ENCODE measurements at regions not wholly inside any gene's neighbourhood (a gene's known extent, or its start where the extent isn't known, plus 50 kb on each side); places are given as distances from the start of the nearest gene placed in this dataset.
A peak's percentile ranks its signal among the peaks of the same experiment; 100 is the strongest.

- H3K36me3 ChIP-seq, result no peaks in the 10 kb centered on the region
- intact Hi-C loops (cut with DNase I; ENCODE audit: low total_unique reads), result no loop called here
- no peaks in the 10 kb centered on the region for H3K4me1 ChIP-seq
- H3K27ac ChIP-seq, result no peak overlapping the region
- H3K27me3 ChIP-seq, result no peaks in the 10 kb centered on the region
- in situ Hi-C loops (cut with MboI; ENCODE audit: low sequenced_read_pairs in 4 of 4), result no loop called here
- TF ChIP-seq CTCF (IDR thresholded peaks at IDR 0.05 in 4 of 5, conservative IDR thresholded peaks at IDR 0.05 in 1 of 5) (no peak), POLR2A (IDR thresholded peaks at IDR 0.05) (no peak)
- no peaks in the 10 kb centered on the region for H3K9me3 ChIP-seq
- ATAC-seq (no peak), DNase-seq (no peak)
- no peak overlapping the region for H3K4me3 ChIP-seq
Measured at GRCh38 chr4:177547985-177548384, 105.7 kb upstream of the AGA start.

- Histone ChIP-seq H3K4me1 (no peaks in the 10 kb centered on the region), H3K27me3 (no peaks in the 10 kb centered on the region), H3K27ac (no peak overlapping the region), H3K9me3 (no peaks in the 10 kb centered on the region), H3K36me3 (no peaks in the 10 kb centered on the region), H3K4me3 (no peak overlapping the region)
- no peak for DNase-seq
- TF ChIP-seq CTCF (IDR thresholded peaks at IDR 0.05 in 4 of 5, conservative IDR thresholded peaks at IDR 0.05 in 1 of 5), result peak in 1 of 5 experiments; percentile 18
- no peak for TF ChIP-seq POLR2A (IDR thresholded peaks at IDR 0.05)
- intact Hi-C loops (cut with DNase I; ENCODE audit: low total_unique reads) (no loop called here), in situ Hi-C loops (cut with MboI; ENCODE audit: low sequenced_read_pairs in 4 of 4) (no loop called here)
- no peak for ATAC-seq
Measured at GRCh38 chr4:177555007-177555574, 112.9 kb upstream of the AGA start.

- TF ChIP-seq CTCF (IDR thresholded peaks at IDR 0.05 in 4 of 5, conservative IDR thresholded peaks at IDR 0.05 in 1 of 5), result no peak
- TF ChIP-seq POLR2A (IDR thresholded peaks at IDR 0.05), result no peak
- in situ Hi-C loops (cut with MboI; ENCODE audit: low sequenced_read_pairs in 4 of 4) (no loop called here), intact Hi-C loops (cut with DNase I; ENCODE audit: low total_unique reads) (no loop called here)
- ATAC-seq (no peak), DNase-seq (no peak)
- H3K36me3 ChIP-seq, result no peaks in the 10 kb centered on the region
- no peaks in the 10 kb centered on the region for H3K9me3 ChIP-seq
- H3K4me3 ChIP-seq, result no peak overlapping the region
- no peaks in the 10 kb centered on the region for H3K4me1 ChIP-seq
- no peak overlapping the region for H3K27ac ChIP-seq
- H3K27me3 ChIP-seq, result no peaks in the 10 kb centered on the region
Measured at GRCh38 chr4:177557416-177557815, 115.2 kb upstream of the AGA start.

GRCh38 chr4:177558995-177559394 lies 116.8 kb upstream of the AGA start:
- in situ Hi-C loops (cut with MboI; ENCODE audit: low sequenced_read_pairs in 4 of 4), result no loop called here
- intact Hi-C loops (cut with DNase I; ENCODE audit: low total_unique reads), result no loop called here
- no peak overlapping the region for H3K27ac ChIP-seq
- DNase-seq, result no peak
- no peak for ATAC-seq
- H3K4me1 ChIP-seq, result no peaks in the 10 kb centered on the region
- H3K9me3 ChIP-seq, result no peaks in the 10 kb centered on the region
- H3K27me3 ChIP-seq, result no peaks in the 10 kb centered on the region
- no peak for TF ChIP-seq POLR2A (IDR thresholded peaks at IDR 0.05)
- no peak for TF ChIP-seq CTCF (IDR thresholded peaks at IDR 0.05 in 4 of 5, conservative IDR thresholded peaks at IDR 0.05 in 1 of 5)
- H3K4me3 ChIP-seq, result no peak overlapping the region
- H3K36me3 ChIP-seq, result no peaks in the 10 kb centered on the region

- intact Hi-C loops (cut with DNase I; ENCODE audit: low total_unique reads) (no loop called here), in situ Hi-C loops (cut with MboI; ENCODE audit: low sequenced_read_pairs in 4 of 4) (no loop called here)
- DNase-seq (no peak), ATAC-seq (no peak)
- no peak overlapping the region for H3K4me3 ChIP-seq
- no peaks in the 10 kb centered on the region for H3K9me3 ChIP-seq
- H3K4me1 ChIP-seq, result no peaks in the 10 kb centered on the region
- H3K27ac ChIP-seq, result no peak overlapping the region
- TF ChIP-seq POLR2A (IDR thresholded peaks at IDR 0.05), result no peak
- no peak for TF ChIP-seq CTCF (IDR thresholded peaks at IDR 0.05 in 4 of 5, conservative IDR thresholded peaks at IDR 0.05 in 1 of 5)
- no peaks in the 10 kb centered on the region for H3K27me3 ChIP-seq
- H3K36me3 ChIP-seq, result no peaks in the 10 kb centered on the region
Measured at GRCh38 chr4:177562163-177562562, 119.9 kb upstream of the AGA start.

Data from gastrocnemius medialis (tissue), 4 donors.